Omental fat pad (tissue), 3 donors: ENCODE measurements at regions not wholly inside any gene's neighbourhood (a gene's known extent, or its start where the extent isn't known, plus 50 kb on each side); places are given as distances from the start of the nearest gene placed in this dataset.

ENCODE experiments used
- ATAC-seq: fragments of 150-250 bp; one replicate; pipeline ENCODE4 v1.9.1; 2016; ENCODE audit warnings: mild to moderate bottlenecking, moderate library complexity; ENCODE audit not compliant: low FRiP score
- DNase-seq: peaks from one replicate; pipeline ENCODE4 v3.0.0-alpha.2; 2019; ENCODE audit warnings: low spot score
- CTCF ChIP-seq, 3 donors: fragments of 450-650 bp; IDR thresholded peaks; one replicate each; pipeline ENCODE4 v1.5.1; 2016 to 2017; ENCODE audit warnings: antibody characterized with exemption in 3 of 3, mild to moderate bottlenecking in 3 of 3, moderate library complexity in 2 of 3

GRCh38 chr10:6889718-6890117 is 309.6 kb upstream of the PRKCQ start:
- TF ChIP-seq CTCF (IDR thresholded peaks at IDR 0.05) = no peak
- DNase-seq (no peak), ATAC-seq (no peak)

- no peak for TF ChIP-seq CTCF (IDR thresholded peaks at IDR 0.05)
- no peak for ATAC-seq
- DNase-seq = no peak
These were observed 308.4 kb upstream of the PRKCQ start for GRCh38 chr10:6888434-6888833.

GRCh38 chr10:6885284-6885683 is 305.2 kb upstream of the PRKCQ start:
- ATAC-seq = no peak
- DNase-seq = no peak
- TF ChIP-seq CTCF (IDR thresholded peaks at IDR 0.05) = no peak

- DNase-seq (no peak), ATAC-seq (no peak)
- no peak for TF ChIP-seq CTCF (IDR thresholded peaks at IDR 0.05)
These were observed 301.9 kb upstream of the PRKCQ start for GRCh38 chr10:6881987-6882386.

GRCh38 chr10:6877722-6878392 is 297.8 kb upstream of the PRKCQ start:
- no peak for DNase-seq
- no peak for ATAC-seq
- TF ChIP-seq CTCF (IDR thresholded peaks at IDR 0.05) = no peak

GRCh38 chr10:6877336-6877721 is 297.3 kb upstream of the PRKCQ start:
- no peak for ATAC-seq
- TF ChIP-seq CTCF (IDR thresholded peaks at IDR 0.05) = no peak
- DNase-seq = no peak

- no peak for DNase-seq
- TF ChIP-seq CTCF (IDR thresholded peaks at IDR 0.05) = no peak
- ATAC-seq = no peak
These were observed 295.3 kb upstream of the PRKCQ start for GRCh38 chr10:6875269-6875865.
